ENCODE measurements at regions not wholly inside any gene's neighbourhood (a gene's known extent, or its start where the extent isn't known, plus 50 kb on each side); places are given as distances from the start of the nearest gene placed in this dataset.

DNA sequence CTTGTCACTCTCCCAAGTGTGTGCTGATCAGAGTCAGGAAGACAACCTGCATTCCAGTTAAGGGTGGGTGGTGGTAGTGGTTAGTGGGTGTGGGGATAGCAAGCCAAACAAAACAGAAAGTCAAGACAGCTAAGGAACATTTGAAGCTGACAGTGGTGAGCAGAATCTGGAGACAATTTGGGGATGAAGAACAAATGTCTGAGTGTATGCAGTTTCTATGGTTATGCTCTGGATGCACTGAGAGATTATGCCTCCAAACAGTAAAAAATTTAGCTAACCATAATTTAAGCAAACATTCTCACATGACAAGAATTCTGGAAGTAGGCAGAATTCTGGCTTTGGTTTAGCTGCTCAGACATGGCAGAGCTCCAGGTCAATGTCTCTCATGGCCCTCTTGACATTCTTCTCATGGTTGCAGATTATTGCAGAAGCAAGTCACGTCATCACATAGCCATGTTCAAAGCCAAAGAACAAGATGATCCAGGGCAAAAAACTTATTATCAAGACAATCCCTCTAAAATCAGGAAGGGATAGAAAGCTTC, 148.7 kb downstream of the LURAP1L start:
- TF ChIP-seq, protein P1, sequence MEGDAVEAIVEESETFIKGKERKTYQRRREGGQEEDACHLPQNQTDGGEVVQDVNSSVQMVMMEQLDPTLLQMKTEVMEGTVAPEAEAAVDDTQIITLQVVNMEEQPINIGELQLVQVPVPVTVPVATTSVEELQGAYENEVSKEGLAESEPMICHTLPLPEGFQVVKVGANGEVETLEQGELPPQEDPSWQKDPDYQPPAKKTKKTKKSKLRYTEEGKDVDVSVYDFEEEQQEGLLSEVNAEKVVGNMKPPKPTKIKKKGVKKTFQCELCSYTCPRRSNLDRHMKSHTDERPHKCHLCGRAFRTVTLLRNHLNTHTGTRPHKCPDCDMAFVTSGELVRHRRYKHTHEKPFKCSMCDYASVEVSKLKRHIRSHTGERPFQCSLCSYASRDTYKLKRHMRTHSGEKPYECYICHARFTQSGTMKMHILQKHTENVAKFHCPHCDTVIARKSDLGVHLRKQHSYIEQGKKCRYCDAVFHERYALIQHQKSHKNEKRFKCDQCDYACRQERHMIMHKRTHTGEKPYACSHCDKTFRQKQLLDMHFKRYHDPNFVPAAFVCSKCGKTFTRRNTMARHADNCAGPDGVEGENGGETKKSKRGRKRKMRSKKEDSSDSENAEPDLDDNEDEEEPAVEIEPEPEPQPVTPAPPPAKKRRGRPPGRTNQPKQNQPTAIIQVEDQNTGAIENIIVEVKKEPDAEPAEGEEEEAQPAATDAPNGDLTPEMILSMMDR (IDR thresholded peaks at IDR 0.05), result no peak
- TF ChIP-seq POLR2A (IDR thresholded peaks at IDR 0.05), result no peak

All from adrenal gland (tissue), 5 donors.